Glomerular visceral epithelial cell (primary cell): ENCODE measurements at regions not wholly inside any gene's neighbourhood (a gene's known extent, or its start where the extent isn't known, plus 50 kb on each side); places are given as distances from the start of the nearest gene placed in this dataset.
A peak's percentile ranks its signal among the peaks of the same experiment; 100 is the strongest.

Experiments used
- DNase-seq: peaks from one replicate; pipeline ENCODE4 v3.0.0-alpha.2; 2016; ENCODE audit errors: extremely low spot score

- no peak for DNase-seq
Measured at GRCh38 chr1:106548726-106549125, 507.7 kb upstream of the PRMT6 start.

DNA sequence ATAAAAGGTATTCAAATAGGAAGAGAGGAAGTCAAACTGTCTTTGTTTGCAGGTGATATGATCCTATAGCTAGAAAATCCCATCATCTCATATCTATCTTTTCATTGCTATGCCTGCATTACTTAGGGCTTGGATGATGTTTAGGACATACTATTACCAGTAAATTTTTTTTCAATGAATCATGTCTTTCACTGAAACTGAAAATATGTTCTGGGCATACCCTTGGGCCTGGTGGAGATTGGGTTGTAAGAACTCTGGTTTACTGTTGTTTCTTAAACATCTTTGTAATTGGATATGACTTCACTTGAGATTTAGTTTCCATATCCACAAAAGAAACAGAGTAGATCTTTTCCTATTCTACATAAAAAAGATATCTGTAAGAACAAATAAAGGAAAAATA, 502.2 kb upstream of the PRMT6 start:
- no peak for DNase-seq

DNA sequence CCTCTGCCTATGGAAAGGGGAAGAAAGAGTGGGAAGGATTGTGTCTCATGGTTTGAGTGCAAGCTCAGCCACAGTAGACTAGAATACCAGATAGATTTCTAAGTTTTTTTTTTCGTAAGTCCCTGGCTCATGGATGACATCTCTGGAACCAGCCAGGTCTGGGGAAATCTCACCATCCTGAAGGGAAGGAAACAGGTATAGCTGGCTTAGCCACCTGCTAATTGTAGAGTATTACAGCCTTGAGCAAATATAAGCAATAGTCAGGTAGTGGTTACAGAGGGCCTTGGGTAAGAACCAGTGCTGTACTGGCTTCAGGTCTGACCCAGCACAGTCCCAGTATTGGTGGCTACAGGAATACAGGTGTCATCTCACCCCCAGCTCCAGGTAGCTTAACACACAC, 500.9 kb upstream of the PRMT6 start:
- no peak for DNase-seq

GRCh38 chr1:106564192-106564591, 492.3 kb upstream of the PRMT6 start:
- DNase-seq = no peak

GRCh38 chr1:106568201-106568974, 488.1 kb upstream of the PRMT6 start:
- DNase-seq = no peak

DNA sequence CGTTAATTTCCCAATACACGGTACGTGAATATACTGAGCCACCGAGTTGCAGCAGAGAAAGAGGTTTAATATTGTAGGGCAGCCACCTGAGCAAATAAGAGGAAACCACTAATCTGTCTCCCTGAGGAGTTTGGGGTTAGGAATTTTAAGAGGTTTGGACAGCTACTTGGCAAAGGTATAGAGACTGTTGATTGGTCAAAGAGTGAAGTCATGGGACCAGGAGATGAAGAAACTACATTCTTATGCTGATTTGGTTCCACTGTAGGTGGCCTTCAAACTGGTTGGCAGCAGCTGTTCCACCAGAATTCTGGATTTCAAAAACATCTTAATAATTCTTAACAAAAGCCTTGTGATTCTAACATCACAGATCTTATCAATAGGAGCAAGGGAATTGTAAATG, 485.4 kb upstream of the PRMT6 start:
- DNase-seq = no peak

- DNase-seq = no peak
Measured at GRCh38 chr1:106584107-106584506, 472.4 kb upstream of the PRMT6 start.

DNA sequence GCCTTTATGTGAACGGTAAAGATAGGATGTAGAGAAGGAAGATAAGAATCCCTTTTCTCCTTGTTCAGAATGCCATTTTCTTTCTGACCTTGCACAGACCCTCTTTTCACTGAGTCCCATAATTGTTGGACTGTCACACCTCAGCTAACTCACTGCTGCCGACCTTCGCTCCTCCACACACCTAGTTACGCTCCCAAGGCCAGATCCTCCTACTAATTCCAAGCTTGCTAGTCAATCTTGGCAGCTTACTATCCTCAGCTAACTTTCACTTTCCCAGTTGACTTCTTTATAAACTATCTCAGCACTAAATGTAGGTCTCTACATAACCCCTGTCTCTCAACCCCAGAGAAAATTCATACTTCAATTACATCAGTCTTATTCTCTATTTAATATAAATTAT, 471.8 kb upstream of the PRMT6 start:
- no peak for DNase-seq

DNA sequence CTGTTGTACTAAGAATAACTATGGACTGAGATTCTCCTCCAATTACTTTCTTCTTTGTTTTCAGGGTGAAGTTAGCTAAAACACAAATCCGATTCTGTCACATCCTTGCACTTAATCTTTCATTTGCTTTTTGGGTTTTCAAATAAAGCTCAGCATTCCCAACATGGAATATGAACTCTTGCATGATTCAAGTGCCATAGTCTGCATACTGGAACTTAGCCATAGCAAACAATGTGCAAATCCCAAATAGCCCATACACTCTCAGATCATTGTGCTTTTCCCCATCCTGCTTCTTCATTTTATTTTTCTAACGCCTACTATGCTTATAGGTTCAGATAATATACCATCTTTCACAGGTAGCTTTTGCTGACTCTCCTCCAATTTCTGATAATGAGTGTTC, 455.8 kb upstream of the PRMT6 start:
- no peak for DNase-seq

- DNase-seq = no peak
Measured at GRCh38 chr1:106603616-106604015, 452.9 kb upstream of the PRMT6 start.

DNA sequence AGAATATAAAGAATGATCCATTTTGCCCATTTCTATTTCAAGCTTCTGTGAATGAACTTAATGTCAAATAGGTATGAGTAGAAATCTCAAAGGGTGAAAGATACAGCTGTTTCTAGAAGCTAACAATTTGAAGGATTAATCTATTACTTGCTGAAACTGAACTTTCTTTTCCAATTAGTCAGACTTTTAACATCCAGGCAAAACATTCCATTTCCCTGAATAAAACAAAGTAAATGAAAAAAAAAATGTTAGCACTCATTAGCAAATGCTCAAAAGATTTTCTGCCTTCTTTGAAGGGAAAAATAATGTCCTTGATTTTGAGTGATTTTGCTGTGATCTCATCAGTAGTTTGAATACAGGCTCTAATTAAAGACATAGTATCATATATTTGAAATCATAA, 447.6 kb upstream of the PRMT6 start:
- no peak for DNase-seq

DNA sequence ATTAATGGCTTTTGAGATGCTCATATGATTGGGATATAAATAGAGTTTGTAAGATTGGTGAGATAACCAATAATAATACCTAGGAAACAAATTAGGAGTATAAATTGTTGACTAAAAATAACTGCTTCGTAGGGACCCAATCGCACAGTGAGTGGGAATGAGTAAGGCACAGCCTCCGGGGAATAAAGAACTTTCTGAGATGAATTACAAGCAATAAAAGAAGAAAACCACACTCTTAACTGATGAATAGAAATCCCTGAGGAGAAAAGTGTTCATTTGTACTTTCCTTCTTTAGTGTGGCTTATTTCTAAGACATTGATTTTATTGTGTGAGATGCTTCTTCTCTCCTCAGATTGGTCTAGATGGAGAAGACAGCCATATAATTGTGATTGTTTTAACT, 443.4 kb upstream of the PRMT6 start:
- no peak for DNase-seq

DNA sequence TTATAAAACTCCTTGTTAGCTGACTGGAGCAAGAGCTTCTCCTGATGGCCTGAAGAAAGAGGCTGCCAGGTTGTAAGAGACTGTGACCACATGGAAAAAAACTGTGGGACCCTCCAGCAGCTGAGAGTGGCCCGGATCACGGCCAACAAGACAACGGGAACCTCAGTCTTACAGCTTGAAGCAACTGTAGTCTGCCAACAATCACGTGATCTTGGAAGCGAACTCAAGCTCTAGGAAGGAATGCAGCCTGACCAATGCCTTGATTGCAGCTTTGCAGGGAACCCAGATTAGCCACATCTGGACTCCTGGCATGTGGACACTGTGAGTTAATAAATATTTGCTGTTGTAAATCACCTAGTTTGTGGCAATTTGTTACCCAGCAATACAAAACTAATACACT, 442.6 kb upstream of the PRMT6 start:
- no peak for DNase-seq

GRCh38 chr1:106615473-106615872, 441.0 kb upstream of the PRMT6 start:
- no peak for DNase-seq

DNA sequence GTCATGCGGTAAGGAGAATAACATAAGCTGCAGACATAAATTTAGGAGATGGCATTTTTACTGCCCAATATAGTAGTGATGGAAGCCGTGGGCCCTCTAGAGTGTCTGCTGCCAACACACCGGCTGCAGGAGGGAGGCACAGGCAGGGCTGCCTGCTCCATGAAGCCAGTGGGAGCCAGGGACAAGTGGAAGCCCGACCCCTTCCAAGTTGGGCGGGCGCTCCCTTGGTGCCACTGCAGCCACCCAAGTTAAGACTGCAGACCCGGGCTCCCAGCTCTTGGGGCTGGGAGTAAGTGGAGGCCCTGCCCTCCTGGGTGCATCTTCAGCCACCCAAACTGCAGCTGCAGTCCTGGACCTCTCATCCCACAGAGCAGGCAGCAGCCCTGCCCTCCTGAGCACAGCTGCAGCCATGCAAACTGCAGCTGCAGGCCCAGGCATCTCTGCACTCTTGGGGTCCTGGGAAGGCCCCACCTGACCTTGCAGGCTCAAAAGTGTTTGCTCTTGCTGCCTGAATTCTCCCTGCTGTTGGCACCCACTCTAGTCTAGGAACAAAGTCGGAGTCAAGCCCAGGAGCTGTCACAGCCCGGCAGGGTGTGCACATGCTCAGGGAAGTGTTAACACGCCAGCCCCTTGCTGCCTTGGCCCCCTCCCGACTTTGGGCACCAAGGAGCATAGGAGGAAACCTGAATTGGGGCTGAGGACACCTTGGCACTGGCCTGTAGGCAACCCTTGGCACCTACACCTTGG, 437.2 kb upstream of the PRMT6 start:
- no peak for DNase-seq

GRCh38 chr1:106619827-106620134, 436.7 kb upstream of the PRMT6 start:
- DNase-seq = no peak

- DNase-seq = peak; percentile 96
Measured at GRCh38 chr1:106620521-106620954, 435.9 kb upstream of the PRMT6 start.

DNA sequence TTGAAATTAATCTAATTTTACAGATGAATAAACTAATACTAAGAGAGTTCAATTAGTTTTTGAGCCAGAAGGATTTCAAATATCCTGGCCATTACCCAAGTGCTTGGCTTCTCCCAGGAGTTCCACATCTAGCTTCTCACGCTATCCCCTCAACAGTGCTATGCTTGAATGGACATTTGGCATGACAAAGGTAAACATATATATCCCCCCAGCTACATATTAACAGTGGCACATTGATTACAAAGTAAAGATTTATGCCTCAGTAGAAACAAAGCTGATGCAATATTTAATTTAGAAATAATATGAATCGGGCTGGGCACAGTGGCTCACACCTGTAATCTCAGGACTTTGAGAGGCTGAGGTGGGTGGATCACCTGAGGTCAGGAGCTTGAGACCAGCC, 434.6 kb upstream of the PRMT6 start:
- DNase-seq = peak; percentile 81

- no peak for DNase-seq
Measured at GRCh38 chr1:106637566-106637965, 418.9 kb upstream of the PRMT6 start.

GRCh38 chr1:106646261-106646784, 410.2 kb upstream of the PRMT6 start:
- no peak for DNase-seq

- no peak for DNase-seq
Measured at GRCh38 chr1:106646816-106647215, 409.7 kb upstream of the PRMT6 start.

GRCh38 chr1:106651028-106651762, 405.3 kb upstream of the PRMT6 start:
- no peak for DNase-seq
